Left cardiac atrium (tissue), 4 donors: ENCODE measurements at regions not wholly inside any gene's neighbourhood (a gene's known extent, or its start where the extent isn't known, plus 50 kb on each side); places are given as distances from the start of the nearest gene placed in this dataset.
"Not testable (repeated sequence)": the region's sequence is repeated elsewhere in the genome, so short reads cannot be mapped to it uniquely, and the experiment has no call there.

ENCODE experiments used
- ATAC-seq, 2 donors: fragments of 200-7000 bp; cut with Tn5 transposase; one replicate each; pipeline ENCODE4 v1.9.1; 2020; ENCODE audit warnings: mild to moderate bottlenecking in 2 of 2, moderate library complexity in 2 of 2
- DNase-seq: peaks from one replicate; pipeline ENCODE4 v3.0.0-alpha.2; 2020
- intact Hi-C, 2 donors: fragments of 100-400 bp; cut with DNase I; formaldehyde crosslinking; loops; one replicate each; pipeline versions ENCODE4 v1.14.1 to v1.15.1; 2022 to 2023
- donor health status: DM: no; HTN: yes; CAD: no.
- donor health status: DM: no; HTN: yes; CAD: no; lungs with severe emphysema.
- donor health status: DM: yes; HTN: yes; CAD: no.
- donor health status: Dilated cardiomyopathy.

DNA sequence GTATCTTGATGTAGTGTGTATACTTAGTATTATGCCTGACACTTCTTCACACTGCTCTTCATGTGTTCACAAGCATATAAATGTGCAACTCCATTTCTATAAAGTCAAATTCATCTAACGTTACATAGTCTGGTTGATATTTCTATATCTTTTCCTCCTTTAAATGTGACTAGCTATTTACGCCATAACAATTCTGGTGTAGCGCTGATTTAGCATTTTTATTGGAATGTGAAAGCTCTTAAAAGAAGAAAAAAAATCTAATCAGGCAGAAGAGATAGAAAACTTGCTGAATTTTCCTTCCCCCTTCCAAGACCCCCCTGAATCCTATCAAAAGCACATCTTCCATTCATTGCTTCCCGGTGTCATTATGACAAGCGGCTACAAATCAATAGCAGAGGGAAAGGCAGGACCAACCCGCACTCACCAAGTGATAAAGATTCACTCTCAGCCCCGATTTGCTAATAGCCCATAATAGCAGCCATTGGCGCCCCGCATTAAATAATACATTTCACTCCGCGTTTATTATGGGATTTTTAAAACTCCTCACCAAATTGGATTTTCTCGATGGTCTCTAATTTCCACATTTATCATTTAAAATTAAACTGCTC is 299.5 kb upstream of the PMFBP1 start:
- ATAC-seq (no peak), DNase-seq (no peak)
- intact Hi-C loops, result no loop called here

DNA sequence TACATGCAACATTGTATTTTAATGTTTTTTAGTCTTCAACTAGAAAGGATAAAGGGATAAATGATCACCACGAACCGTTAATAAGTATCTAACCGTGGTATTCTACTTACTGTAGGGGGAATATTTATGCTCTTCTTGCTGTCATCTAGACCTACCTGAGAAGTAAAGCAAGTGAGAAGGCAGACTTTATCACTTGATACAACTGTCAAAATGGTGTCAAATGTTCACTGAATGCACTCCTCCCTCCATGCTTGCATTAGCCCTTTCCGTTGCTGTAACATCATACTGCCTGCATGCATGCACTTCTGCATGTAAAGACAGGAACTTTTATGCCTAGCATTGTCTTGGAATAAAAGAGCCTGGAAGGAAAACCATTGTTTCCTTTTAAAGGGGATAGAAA is 298.6 kb upstream of the PMFBP1 start:
- no peak for DNase-seq

DNA sequence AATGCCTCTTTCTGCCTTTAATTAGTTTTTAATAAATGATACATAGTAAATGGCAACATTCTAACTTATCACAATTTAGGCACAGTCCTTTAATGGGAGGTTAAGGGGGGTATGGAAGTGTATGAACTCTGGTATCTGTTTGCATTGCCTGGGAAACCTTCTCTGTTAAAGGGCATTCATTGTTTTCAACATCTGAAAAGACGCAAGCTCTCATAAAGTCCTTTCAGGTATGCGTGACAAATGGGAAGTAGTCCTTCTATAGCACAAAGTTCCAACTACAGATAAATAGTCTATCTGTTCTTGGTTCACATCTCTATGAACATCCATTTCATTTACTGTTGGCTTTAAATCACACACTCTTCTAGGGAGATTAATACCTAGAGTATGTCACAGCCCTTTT is 298.0 kb upstream of the PMFBP1 start:
- intact Hi-C loops, result loop anchor here in 1 of 2 donors (10.0 kb wide), 1 partner anchor 225 kb away; no protein-coding TSS in a partner anchor
- ATAC-seq (no peak), DNase-seq (no peak)

More for the DNA sequence above, 298.6 kb upstream of the PMFBP1 start:
- intact Hi-C loops, result no loop called here
- ATAC-seq, result no peak

DNA sequence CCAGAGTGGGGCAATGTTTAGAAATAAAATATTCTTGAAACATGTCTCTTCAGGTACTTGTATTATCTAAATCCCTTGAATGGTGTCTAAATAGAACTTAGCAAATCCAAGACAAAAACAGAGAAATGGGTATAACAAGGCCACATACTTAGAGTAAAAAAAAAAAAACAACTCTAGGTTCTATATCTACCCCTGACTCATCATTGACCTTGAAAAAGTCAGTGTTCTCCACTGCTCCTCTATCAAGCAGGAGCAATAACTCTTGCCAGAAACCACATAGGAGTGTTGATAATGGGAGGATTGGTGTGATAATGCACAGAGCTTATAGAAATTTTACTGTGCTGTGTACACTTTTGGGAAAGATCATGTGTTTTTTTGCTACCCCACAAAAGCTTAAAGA is 296.6 kb upstream of the PMFBP1 start:
- intact Hi-C loops, result loop anchor here in 1 of 2 donors (10.0 kb wide), 1 partner anchor 224 kb away; no protein-coding TSS in a partner anchor
- DNase-seq, result no peak
- ATAC-seq, result no peak

DNA sequence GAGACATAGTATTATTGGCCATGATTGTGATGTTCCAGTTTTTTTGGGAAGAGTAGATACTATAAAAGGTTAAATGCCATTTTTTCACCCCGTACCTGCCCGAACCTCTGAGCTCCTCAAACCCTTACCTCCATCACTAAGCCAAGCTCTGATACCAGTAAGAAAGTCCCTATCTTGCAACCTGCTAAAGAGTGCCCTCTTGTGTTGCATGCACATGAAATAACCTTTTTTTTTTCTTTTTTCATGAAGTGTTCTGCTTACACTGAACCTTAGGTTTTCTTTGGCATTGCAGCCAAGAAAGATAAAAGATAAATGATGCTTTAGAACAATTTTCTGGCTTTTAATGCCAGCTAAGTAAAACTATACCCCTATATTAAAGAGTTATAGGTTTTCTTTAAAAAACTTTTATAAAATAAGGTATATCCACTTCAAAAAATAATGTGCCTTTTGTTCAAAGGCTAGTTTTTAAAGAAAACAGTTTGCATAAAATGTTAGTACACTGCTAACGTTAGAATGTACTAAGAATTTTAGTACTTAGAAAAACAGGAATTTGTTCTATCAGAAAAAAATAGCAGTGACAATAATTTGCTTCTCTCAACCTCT is 295.3 kb upstream of the PMFBP1 start:
- peak in 1 of 2 donors; percentile 45 for ATAC-seq
- no peak for DNase-seq
- intact Hi-C loops, result loop anchor here in 1 of 2 donors (10.0 kb wide), 1 partner anchor 222 kb away; no protein-coding TSS in a partner anchor

DNA sequence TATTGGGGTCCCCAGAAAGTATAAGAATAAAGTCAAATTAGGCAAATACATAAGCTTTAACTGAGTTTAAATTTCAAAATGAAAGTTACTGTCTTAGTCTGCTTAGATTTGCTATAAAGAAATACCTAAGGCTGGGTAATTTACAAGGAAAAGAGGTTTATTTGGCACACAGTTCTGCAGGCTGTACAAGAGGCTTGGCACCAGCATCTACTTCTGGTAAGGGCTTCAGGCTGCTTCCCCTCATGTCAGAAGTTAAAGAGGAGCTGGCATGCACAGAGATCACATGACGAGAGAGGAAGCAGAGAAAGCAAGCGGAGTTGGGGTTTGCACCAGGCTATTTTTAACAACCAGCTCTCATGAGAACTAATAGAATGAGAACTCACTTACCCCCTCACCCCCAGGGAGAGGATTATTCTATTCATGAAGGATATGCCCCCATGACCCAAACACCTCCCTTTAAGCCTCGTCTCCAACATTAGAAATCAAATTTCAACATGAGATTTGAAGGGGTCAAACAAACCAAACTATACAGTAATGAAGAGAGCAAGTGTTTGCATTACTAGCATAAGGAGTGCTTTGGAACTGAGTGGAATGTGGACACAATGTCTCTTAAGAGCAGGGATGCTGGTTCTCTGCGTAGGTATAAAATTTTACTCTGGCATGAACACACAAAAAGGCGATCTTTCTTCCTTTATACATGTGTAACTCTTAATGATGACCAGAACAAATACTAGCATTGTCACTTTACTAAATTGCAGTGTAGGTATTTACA is 292.8 kb upstream of the PMFBP1 start:
- ATAC-seq, result no peak
- intact Hi-C loops, result loop anchor here in 1 of 2 donors (10.0 kb wide), 1 partner anchor 220 kb away; no protein-coding TSS in a partner anchor
- DNase-seq, result no peak

DNA sequence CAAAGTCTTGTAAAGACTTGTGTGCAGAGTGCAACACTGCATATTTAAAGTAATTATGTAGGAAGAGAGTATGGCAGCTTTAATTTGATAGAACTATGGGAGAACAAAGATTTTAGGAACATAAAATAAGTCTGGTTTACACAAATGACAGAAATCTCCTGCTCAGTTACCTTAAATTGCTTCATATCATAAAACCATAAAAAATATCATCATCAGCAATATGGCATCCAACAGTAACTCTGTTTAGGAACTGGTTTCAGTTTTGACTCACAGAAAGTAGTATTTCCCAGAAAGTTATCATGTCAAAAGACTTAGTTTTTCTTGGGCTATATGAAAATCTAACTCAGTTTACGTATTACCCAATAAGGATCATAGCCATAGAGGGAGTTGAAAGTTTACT is 292.1 kb upstream of the PMFBP1 start:
- intact Hi-C loops, result loop anchor here in 1 of 2 donors (10.0 kb wide), 1 partner anchor 219 kb away; no protein-coding TSS in a partner anchor
- no peak for ATAC-seq
- no peak for DNase-seq

DNA sequence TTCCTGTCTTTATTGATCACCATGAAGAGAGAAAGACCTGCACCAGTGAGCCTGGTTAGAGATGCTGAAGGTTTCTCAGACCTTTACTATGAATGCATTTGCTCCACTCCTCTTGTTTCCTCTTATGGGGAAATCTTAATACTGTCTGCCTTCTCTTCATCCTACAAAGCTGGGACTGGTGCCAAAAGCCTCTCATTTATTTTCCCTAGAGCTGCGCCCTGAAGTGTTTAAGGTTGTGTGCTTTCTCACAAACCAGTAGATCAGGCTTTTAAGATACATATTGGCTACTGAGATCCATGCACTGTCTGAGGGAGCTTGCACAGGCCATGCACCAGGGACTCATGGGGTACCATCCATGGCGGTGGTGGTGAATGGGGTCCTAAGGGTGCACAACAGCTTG is 286.1 kb upstream of the PMFBP1 start:
- DNase-seq (no peak), ATAC-seq (no peak)
- intact Hi-C loops, result no loop called here

DNA sequence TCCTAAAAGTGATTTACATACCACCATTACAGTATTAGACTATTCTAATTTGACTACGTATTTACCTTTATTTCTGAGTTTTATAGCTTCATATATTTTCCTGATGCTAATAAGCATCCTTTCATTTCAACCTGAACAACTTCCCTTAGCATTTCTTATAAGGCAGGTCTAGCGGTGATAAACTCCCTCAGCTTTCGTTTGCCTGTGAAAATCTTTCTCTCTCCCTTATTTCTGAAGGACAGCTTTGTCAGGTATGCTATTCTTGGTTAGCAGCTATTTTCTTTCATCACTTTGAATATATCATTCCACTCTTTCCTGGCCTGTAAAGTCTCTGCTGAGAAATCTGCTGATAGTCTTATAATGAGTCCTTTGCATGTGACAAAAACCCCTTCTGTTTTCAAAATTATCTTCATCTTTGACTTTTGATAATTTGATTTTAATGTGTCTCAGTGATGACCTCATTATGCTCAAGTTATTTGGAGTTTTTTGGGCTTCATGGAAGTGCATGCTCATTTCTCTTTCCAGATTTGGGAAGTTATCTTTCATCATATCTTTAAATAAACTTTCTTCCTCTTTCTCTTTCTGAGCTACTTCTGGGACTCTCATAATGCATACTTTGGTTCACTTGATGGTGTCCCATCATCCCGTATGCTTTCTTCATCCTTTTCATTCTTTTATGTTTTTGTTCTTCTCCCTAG is 285.4 kb upstream of the PMFBP1 start:
- intact Hi-C loops, result no loop called here
- DNase-seq, result no peak
- ATAC-seq, result no peak

DNA sequence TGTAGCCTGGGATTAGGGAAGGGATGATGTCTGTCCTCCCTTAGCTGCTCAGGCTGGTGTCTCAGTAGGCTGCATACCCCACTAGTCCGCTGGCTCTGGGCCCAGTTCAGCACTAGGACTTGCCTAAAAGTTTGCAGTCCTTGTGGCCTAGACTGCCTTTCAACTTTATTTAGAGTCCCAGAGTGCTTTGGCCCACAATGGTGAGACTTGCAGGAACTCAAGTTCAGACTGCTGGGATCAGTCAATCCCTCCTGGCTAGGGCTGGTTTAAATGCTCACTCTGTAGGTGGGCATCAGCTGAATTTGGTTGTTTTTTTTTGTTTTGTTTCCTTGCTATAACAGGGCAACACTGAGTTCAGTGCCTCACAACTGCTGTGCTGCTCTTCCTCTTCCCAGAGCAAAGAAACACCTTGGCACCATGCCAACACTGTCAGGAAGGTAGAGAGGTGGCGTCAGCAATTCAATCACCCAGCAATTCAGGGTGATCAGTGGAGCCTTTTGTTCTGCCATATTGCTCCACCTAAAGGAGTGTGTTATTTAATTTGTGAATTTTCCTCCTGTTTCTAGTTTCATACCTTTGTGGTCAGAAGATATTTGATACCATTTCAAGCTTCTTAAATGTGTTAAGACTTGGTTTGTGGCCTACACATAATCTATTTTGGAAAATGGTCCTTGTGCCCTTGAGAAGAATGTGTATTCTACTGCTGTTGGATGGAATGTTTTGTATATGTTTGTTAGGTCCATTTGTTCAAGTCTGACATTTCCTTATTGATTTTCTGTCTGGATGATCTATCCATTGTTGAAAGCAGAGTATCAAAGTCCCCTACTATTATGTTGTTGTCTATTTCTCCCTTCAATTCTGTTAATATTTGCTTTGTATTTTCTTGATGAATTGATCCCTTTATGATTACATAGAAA is 284.0 kb upstream of the PMFBP1 start:
- intact Hi-C loops, result no loop called here
- ATAC-seq (no peak), DNase-seq (no peak)

DNA sequence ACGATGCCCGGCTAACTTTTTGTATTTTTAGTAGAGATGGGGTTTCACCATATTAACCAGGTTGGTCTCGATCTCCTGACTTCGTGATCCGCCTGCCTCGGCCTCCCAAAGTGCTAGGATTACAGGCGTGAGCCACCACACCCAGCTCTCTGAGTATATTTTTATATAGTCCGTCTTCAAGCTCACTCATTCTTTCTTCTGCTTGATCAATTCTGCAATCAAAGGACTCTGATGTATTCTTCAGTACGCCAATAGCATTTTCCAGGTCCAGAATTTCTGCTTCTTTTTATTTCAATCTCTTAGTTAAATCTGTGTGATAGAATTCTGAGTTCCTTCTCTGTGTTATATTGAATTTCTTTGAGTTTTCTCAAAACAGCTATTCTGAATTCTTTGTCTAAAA is 281.9 kb upstream of the PMFBP1 start:
- DNase-seq, intact Hi-C loops, ATAC-seq: not testable (repeated sequence)

DNA sequence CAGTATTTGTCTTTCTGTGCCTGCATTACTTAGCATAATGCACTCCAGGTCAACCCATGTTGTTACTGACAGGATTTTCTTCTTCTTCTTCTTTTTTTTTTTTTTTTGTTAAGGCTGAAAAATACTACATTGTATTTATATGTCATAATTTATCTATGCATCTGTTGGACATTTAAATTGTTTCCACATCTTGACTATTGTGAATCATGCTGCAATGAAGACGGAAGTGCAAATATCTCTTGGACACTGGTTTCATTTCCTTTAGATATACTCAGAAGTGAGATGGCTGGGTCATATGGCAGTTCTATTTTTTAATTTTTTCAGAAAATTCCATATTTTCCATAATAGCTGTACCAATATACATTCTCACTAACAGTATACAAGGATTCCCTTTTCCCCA is 272.7 kb upstream of the PMFBP1 start:
- ATAC-seq (no peak), DNase-seq (no peak)
- intact Hi-C loops, result no loop called here

DNA sequence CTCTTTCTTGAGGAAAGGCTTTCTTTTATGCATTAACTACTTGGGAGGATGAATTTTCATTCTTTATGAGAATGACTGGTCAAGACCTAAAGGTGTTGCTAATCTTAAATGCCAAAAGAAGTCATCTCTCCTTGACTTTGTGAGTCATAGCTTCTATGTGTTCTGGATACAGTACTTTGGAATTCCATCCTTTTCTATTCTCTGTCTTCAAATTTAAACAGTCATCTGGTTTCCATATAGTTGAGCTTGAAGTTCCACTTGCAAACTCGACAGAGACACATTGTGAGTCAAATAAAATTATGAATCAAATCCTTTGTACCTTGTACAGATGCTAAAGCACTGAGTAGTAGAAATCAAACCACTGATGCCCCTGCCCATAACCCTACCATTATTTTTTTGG is 271.9 kb upstream of the PMFBP1 start:
- intact Hi-C loops, result no loop called here
- DNase-seq (no peak), ATAC-seq (no peak)

DNA sequence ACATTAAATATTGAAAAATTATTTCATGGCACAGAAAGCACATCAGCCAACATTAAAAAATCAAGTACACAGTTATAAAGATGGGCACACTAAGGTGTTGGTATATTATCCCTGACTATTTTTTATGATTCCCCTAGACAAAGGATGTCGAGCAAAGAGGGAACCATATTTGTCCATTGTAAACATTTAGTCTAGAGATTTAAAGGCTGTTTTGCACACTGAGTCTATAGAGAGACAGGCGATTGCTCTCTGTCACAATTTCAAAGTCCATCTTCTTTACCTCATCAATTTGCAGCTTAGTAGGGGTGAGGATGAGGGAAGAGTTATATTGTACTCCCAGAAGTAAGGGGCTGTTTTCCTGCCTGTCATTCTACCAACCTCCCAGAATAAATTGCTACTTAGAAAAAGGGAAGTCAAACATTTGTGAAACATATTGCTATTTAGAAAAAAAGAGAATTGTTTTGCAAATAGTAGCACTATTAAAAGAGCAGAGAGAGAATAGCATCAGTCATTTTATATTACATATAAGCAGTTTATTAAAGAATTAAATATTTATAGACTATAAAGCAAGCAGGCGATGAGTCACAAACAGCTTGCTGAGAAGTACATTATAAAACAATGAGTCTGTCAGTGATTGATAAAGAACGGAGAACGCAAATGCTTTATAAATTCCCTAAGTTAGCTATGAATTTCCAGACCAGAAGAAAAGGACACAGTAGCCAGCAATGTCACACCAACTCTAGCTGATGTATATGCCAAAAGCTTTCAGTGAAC is 270.6 kb upstream of the PMFBP1 start:
- intact Hi-C loops, result no loop called here
- ATAC-seq (no peak), DNase-seq (no peak)

DNA sequence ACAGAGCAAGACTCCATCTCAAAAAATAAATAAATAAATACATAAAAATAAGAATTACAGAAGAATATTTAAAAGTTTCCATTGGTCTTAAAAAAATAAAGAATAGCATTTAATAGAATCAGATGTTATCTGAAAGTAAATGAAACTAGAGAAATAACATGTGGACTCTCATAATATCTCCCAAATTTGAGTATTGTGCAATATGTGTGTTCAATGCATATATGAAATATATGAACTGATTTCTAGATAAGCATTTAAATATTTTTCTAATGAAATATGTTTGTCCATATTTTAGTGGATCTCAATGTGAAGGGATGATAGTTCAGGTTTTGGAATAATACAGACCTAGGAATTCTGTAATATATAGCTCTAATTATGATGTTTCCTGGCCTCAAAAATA is 265.9 kb upstream of the PMFBP1 start:
- intact Hi-C loops, result no loop called here
- DNase-seq (no peak), ATAC-seq (no peak)

DNA sequence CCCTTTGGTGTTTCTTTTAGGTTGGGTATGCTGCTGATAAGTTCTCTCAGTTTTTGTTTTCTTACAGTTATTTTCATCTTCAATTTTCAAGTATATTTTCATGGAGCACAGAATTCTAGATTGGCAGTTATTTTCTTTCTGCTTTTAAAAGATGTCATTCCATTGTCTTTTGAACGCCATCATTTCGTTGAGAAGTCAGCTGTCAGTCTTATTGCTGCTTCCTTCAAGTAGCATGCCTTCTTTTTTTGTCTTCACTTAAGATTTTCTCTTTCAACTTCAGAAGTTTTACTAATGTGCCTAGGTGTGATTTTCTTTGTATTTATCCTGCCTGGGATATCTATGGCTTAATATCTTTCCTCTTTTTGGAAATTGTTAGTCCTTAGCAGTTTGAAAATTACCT is 262.2 kb upstream of the PMFBP1 start:
- DNase-seq (no peak), ATAC-seq (no peak)
- intact Hi-C loops, result no loop called here

DNA sequence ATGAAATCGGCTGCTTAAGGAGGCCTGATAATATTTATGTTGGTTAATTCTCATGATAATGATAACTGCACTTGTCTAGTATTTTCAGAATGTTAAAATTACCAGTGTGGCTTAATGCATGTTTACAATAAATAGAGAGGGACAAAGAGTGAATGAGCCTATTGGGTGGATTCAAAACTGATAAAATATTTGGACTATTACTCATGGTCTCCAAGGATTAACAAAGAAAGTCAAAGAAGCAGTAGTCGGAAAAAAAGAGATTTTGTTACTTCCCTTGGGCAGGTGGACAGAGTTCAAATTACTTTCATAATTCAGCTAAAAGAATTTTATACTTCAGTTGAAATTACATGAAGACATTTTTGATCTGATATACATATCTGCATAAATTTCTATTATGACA is 258.2 kb upstream of the PMFBP1 start:
- no peak for DNase-seq
- intact Hi-C loops, result no loop called here
- no peak for ATAC-seq

DNA sequence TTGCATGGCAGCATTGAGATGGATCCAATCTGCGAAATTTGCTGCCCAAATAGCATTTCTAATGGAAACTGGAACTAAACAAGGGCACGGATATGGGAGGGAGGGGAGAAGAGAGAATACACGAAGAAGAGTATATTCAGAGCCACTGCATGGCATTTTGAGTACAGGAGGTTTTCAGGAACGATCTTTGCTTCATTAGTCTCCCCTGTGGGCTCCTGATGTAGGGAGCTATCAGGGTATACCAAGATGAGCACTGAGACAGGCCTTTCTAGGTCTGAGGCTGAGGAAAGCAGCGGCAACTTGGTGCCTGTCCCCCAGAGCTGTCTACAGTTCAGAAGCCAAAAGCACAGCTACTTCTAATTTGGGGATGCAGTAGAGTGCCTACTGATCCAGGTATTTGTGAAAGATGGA is 257.7 kb upstream of the PMFBP1 start:
- DNase-seq (no peak), ATAC-seq (no peak)
- intact Hi-C loops, result no loop called here
